Muscle of arm (tissue), 1 donor: ENCODE measurements at regions not wholly inside any gene's neighbourhood (a gene's known extent, or its start where the extent isn't known, plus 50 kb on each side); places are given as distances from the start of the nearest gene placed in this dataset.
"Not testable (repeated sequence)": the region's sequence is repeated elsewhere in the genome, so short reads cannot be mapped to it uniquely, and the experiment has no call there.

Experiments used
- DNase-seq: peaks from one replicate; pipeline ENCODE4 v3.0.0-alpha.2; 2013

DNA sequence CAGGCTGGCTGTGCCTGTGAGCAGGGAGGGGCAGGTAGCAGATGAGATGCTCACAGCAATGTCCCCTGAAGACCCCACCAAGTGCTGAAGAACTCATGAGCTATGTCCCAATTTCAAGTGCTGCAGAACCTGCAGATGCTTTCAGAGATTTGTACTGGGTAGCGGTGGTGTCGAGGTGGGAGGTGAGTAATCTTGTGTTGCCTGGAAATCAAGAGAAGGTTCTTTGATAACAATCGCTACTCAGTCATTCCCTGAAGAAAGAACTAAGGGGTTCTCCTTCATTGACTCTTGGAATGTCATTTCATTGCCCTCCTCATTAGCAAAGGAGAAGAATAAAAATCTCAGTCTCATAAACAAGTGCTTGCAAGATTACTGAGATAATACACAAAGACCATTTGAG is 246.4 kb downstream of the EMX2 start:
- DNase-seq, result no peak

DNA sequence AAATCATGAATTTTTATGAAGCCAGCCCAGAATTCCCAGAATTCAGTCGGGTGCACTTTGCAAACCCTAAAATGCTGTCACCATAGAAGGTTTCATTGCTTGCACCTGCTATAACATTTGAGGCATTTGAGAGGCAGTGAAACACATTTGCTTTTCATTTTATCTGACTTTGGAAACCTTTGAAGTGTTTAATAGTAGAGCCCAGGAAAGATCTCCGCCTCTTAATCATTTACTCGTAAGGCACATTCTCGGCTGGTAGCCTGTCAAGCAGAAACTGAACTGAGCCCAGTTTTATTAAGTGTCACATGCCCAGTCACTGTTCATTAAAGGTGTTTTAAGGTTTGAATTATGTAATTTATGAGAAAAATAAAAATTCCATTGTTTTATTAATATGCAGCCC is 247.6 kb downstream of the EMX2 start:
- no peak for DNase-seq

DNA sequence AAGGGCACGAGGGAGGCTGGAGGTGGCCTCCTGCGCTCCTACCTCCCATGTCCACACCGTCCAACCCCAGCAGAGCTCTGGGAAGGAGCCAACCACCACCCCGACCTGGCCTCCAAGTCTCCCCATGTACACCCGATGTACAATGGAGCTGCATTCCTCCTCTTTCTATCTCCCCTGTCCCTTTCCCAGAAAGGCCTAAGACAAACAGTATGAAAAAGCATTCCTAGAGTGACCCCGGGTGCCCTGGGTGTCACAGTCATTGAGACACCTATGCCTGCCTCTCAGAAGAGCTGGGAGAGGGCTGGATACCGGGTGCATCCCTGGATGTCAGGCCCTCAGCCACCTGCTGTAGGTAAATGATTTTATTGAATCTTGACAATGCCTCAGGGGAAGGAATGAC is 248.1 kb downstream of the EMX2 start:
- DNase-seq, result no peak

DNA sequence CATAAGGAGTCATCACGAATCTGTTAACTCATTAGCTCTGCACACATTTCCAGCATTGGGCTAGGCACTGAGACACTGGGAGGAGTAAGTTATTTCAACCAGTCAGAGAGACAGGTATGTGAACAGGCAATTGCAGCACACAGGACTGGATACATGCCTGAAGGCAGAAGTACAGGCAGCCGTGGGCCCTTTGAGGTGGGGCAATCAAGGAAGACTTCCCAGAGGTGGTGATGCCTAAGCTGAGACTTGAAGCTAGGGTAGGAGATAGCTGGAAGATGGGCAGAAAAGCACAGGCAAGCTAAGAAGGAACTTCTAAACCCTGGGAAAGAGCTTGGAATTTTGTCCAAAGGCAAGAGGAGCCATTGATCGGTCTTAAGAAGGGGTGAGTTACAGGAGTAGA is 249.7 kb downstream of the EMX2 start:
- no peak for DNase-seq

DNA sequence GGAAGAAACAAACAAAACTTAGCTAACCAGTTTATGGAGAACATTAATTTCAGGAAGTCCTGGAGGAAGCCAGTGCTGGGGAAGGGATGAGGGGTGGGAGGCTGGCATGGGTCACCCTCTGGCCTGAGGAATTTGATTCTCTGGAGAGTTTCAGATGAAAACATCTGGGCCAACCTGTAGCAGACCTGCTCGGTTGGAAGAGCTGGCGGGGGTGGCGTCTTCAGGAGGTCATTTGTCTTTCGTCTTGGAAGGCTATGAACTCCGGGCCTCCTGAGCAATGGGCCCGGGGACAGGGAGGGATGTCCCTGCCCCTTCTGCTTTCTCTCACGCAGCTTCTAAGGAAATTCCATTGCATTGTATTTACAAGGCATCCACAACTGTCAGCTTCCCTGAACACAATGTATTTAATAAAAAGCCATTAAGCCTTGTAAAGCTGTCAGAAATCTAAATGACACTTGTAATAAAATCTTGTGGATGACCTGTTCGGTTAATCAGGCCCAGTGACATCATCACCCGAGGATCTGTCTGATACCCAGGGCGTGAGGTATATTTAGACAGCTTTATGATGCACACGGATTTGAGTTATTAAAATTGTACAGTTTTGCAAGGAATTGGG is 250.5 kb downstream of the RAB11FIP2 start:
- no peak for DNase-seq

DNA sequence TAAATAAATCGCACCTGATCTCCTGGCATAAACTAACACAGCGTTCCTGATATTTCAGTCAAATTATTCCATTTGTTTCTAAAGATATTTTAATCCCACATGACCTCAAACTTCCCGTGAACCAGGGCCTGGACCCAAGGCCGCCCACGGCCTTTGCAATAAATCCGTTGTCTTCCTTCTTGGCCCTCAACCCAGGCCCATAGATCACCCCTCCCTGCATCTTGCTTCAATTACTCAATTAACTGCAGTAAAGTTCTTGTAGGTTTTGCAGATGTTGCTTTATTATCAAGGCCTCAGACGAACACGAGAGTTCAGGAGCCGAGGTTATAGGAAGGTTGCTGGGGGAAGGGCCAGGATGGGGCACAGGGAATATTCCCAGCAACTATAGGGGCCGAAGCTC is 249.4 kb downstream of the RAB11FIP2 start:
- peak; percentile 16 for DNase-seq

DNA sequence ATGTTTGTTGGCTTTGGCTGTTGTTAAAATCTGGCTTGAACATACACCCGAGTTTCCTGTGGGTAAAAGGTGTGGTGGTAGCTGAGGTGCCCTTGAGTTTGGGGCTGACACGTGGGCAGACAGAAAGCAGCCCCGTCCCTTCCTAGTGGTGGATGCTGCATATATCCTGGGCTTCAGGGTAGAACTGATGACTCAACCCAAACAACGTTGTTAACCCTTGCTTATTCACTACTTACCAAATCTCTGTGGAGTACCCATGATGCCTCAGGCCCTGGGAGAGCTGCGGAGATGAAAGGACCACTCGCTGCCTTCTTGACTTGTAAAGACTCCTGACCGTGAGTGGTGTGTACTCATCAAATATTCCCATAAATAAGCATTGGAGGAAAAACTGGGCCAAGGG is 245.1 kb downstream of the RAB11FIP2 start:
- DNase-seq, result no peak

DNA sequence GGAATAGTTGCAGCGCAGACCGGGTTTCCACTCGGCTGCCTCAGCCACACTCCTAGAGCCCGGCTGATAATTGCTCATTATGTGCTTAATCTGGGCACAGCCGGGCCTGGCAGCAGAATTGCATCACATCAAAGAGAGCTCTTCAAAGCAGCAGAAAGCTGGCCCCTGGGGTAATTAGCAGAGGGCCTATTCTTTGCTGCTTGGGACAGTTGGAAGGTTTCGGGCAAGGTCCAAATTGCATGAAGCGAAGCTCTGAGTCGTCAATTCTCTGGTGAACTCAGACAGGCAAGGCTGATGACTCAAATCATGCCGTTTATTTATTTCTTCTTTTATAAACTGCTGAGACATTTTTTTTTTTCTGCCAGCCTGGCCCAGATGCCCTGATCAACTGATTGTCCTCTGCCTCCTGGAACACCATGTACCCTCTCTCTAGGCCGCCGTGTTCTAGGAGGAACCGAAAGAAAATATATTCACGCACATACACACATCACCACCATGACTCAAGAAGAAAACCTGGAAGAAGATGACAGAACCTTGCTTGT is 242.2 kb downstream of the RAB11FIP2 start:
- no peak for DNase-seq

DNA sequence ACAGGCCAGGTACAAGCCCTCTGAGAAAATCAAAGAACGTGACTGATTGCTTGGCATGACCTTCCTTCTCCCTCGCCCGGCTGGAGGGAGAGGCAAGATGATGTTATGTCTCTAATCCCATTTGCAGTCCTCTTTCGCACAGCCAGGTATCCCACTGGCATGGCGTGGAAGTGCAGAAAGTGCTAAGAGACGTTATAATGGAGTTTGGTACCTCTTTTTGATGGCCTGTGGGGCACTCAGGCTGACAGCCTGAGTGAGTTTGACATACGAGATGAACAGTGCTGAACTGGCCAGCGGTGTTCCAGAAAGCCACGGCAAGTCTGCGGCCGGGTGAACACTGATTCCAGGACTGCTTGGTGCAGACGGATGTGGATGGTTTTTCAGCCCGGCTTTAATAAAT is 241.6 kb downstream of the RAB11FIP2 start:
- no peak for DNase-seq

DNA sequence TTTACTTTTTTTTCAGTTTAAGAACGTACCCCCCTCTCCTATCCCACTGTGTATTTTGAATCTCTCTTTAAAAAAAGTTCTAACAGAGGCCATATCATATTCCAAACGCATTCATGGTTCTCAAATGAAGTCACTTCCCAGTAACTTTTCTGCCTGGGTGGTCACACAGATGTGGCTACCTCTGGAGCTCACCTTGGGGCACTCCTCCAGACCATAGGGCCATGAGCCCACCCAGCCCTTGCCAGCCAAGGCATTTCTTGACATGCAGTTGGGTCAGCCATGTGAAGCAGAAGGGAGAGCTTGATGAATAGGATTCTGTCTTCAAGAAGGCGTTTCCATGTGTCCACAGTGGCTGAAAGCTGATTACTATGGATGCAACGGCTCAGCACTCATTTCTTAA is 239.3 kb downstream of the RAB11FIP2 start:
- DNase-seq, result no peak

DNA sequence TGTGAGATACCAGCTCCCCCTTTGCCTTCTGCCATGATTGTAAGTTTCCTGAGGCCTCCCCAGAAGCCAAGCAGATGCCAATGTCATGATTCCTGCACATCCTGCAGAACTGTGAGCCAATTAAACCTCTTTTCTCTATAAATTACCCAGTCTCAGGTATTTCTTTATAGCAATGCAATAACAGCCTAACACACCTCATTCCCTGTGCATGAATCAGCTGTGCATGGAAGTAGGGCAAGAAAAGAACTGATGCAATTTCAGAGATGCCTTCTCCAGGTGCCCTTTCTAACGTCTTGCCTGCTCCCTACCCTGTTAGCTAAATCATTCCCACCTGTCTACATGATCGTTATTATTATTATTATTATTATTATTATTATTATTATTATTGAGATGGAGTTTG is 230.9 kb downstream of the RAB11FIP2 start:
- not testable (repeated sequence) for DNase-seq

DNA sequence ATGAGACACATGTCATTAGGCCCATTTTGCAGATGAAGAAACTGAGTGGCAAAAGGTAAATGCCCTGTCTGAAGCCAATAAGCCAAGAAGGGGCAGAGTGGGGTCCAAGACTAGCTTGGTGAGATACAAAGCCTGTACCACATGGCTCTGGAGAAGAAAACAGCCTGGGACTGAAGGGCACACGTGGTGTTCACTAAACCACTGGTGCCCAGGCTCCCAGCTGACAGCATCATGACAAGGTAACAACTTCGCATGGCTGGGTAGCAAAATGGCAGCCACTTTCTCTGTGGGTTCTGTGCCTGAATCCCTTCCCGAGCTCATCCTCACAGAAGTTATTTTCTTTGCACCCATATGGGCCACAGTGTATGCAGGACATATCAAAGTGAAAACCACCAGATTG is 229.6 kb downstream of the RAB11FIP2 start:
- no peak for DNase-seq

DNA sequence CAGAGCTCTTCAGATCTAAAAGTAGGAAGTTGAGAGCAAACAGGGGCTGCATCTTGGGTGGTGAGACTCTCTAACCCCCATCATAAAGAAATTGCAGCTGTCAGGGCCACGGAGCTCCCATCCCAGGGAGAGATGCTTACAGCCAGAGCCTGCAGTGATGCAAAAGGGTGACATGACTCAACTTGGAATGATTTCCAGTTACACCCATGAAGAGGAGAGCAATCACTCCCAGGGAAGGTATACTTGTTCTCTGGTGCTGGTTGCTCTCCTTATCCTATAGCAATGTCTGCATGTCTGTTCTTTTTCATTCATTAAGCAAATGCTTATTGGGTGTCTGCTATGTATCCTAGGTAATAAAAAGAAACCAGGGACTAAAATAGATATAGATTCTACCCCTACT is 228.0 kb downstream of the RAB11FIP2 start:
- DNase-seq, result no peak

DNA sequence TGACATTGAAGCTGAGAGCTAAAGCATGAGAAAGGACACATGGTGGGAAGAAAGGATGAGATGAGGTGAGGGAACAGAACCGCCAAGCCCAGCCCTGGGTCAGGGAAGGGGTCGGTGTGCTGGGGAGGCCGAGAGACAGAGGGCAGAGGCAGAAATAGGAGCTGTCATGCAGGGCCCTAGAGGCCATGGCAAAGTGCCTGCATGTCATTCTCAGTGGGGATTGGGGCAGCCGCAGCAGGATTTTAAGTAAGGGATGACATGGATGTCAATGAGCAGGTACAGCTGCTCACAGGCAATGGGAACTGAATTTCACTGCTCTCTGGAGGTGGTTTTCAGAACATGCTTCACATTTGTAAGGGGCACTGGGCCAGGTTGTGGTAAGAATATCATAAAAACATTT is 227.4 kb downstream of the RAB11FIP2 start:
- no peak for DNase-seq

DNA sequence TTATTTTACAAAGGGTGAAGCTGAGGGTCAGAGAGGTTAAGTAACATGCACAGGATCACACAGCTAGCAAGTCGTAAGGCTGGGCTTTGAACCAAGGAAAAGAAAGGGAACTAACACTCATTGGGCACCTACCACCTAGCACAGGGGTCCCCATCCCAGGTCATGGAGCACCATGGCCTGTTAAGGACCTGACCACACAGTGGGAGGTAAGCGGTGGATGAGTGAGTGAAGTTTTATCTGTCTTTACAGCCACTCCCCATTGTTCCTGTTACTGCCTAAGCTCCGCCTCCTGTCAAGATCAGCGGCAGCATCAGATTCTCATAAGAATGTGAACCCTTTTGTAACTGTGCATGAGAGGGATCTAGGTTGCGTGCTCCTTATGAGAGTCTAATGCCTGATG is 222.8 kb downstream of the RAB11FIP2 start:
- DNase-seq, result no peak

DNA sequence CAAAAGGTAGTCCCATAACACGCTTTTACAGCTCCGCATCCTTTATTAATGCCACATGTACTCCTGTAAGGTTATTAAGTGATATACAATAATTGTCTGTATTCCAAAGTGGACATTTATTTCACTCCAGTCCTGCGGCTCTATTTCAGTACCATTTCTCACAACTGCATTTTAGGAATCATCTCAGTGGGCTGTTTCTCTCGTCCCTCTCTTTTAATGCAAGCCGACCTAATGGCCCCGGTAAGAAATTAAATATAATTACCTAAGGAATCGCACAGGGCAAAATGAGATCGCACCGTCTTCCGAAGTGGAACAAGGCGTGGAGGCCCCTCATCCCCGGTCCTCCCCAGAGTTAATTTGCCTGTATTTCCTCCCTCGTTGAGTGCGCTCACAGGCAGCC is 216.5 kb downstream of the RAB11FIP2 start:
- DNase-seq, result no peak

DNA sequence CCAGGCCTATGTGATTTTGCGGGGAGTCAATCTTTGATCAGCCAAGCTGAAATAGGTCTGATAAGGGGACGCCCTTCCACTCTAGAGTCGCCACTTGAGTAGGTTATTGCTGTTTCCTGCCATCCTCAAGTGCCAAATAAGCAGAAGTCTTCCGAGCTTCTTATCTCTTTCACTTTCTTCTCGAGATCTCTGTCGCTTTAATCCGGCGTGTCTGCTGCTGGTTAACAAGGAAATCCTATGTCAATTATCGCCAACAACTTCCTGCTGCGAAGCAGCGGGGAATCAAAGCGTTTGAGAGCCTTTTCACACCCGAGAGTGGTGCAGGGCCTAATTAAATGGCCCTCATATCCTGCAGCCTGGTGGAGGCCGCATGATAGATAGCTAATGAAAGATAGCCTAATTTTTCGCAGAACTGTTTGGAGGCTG is 215.9 kb downstream of the RAB11FIP2 start:
- DNase-seq, result no peak

DNA sequence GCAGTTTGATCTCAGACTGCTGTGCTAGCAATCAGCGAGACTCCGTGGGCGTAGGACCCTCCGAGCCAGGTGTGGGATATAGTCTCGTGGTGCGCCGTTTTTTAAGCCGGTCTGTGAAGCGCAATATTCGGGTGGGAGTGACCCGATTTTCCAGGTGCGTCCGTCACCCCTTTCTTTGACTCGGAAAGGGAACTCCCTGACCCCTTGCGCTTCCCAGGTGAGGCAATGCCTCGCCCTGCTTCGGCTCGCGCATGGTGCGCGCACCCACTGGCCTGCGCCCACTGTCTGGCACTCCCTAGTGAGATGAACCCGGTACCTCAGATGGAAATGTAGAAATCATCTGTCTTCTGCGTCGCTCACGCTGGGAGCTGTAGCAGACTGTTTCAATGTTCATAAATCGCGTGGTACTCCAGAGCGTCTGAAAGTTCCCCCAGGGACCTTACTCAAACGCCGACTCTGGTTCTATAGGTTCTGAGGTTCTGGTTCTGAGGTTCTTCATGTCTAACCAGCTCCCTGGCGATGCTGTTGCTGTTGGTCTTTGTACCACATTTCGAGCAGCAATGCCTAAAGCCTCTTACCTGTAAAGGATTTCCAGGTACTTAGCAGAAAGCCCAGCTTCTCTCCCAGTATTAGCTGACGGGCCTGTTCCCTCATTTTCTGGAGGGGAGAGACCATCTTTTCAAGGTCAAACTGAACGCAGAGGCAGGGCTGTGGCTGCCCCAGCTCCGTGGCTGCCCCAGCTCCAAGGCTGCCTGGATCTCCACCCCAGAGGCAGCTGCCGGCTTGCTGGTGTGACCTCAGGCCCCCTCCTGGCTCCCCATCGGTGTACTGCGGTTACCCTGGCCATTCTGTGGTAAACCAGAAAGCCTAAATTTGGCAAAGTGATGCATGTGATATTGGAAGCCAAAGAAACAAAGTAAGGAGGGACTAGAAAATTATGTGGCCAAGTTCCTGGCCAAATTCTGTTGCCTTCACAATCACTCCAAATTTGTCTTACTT is 207.9 kb downstream of the RAB11FIP2 start:
- DNase-seq, result not testable (repeated sequence)

DNA sequence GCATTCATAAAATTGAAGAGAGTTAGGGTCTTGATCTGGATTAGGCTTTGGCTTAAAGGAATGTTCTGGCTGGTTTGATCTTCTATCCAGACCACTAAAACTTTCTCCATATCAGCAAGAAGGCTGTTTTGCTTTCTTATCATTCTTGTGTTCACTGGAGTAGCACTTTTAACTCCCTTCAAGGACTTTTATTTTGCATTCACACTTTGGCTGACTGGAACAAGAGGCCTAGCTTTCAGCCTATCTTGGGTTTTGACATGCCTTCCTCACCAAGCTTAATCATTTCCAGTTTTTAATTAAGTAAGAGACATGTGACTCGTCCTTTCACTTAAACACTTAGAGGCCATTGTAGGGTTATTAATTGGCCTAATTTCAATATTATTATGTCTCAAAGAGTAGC is 190.3 kb downstream of the RAB11FIP2 start:
- not testable (repeated sequence) for DNase-seq

DNA sequence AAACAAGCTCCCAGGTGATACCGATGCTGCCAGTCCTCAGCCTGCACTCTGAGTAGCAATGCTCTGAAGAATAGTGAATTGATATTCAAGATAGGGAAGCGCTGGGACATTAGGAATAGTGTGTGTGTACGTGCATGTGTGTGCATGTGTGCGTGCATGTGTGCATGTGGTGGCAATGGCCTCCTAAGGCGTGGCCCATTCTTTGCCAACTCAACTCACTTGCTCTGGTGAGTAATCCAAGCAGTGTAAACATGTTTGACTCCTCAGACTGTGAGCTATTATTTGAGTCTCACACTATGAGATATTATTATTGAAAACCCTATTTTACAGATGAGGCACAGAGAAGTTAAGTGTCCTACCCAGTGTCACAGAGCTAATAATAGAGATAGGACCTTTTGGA is 186.6 kb downstream of the RAB11FIP2 start:
- DNase-seq, result no peak

DNA sequence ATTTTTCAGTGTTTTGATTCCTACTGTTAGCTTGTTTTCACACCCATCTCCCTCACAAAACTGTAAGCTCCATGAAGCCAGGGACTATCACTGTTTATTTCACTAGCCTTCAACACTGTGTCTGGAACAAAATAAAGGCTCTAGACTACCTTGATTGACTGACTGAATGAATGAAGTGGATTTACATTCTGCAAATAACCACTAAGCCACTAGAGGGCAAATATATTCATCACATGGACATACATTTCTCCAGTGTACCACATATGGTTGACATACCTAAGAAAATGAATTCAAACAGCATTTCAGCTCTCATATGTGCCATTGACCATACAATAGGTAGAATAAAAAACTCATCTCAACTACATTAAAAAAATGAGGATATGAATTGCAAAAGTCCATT is 185.9 kb downstream of the RAB11FIP2 start:
- peak; percentile 11 for DNase-seq

DNA sequence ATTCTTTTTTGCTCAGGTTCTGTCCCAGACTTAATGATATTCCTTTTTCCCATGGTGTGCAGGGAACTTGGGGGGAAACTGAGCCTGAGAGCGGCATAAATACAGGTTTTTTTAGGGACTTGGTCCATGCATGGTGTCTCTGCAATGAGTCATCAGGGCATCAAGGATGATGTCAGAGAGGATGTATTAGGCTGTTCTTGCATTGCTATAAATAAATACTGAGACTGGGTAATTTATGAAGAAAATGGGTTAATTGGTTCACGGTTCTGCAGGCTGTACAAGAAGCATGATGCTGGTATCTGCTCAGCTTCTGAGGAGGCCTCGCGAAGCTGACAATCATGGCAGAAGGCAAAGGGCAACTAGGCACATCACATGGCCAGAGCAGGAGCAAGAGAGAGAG is 185.4 kb downstream of the RAB11FIP2 start:
- no peak for DNase-seq

DNA sequence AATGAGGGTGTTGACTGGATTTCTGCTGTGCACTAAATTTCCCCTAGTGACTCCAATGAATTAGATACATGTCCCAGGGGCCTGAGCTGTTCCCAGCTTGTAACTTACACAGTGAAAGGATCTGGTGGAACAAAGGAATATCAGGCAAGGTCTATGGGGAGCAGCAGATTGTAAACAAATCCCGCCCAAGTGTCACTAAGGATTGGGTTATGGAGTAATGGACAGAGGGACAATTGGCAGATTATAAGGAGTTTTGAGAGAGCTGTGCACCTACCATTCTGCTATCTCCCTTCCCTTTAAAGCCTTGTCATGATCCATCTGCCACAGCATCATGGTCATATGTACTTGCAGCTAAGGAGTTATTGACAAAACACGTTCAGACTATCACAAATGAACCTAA is 183.0 kb downstream of the RAB11FIP2 start:
- no peak for DNase-seq
